ENCODE measurements at regions not wholly inside any gene's neighbourhood (a gene's known extent, or its start where the extent isn't known, plus 50 kb on each side); places are given as distances from the start of the nearest gene placed in this dataset.

DNA sequence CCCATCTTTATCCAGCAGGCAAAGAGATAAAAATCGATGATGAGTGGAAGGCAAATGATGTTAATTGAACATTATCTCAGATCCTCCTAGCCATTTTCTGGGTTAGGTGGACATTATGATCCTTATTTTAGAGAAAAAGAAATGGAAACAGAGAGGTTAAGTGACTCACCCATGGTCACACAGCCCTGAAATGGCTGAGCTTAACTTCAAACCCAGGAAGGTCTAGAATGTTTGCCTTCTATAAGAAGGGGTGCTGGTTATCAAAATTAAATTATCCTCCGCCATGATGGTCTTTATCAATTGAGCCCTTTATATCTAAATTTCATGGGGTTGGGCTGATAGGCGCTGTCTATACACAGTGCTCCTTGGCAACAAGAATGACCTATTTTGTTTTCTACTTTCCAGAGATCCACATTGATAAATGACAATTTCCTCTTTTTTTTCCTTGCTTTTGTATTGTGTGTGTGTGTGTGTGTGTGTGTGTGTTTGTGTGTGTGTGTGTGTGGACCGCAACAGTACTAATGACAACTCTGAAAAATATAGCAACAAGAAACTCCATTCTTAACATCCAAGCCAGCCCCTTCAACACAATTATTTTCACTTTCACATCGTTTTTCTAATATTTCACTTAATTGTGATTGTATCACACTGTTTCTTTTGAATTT, 571.9 kb downstream of the VRK1 start:
- TF ChIP-seq GATA1 (IDR thresholded peaks at IDR 0.05; ENCODE audit: low read depth, low read length), result no peak
- TF ChIP-seq POLR2A (IDR thresholded peaks at IDR 0.05; ENCODE audit: low read length), result no peak
- DNase-seq, result no peak

GRCh38 chr14:97369901-97370300, 572.7 kb downstream of the VRK1 start:
- DNase-seq, result no peak
- no peak for TF ChIP-seq POLR2A (IDR thresholded peaks at IDR 0.05; ENCODE audit: low read length)
- no peak for TF ChIP-seq GATA1 (IDR thresholded peaks at IDR 0.05; ENCODE audit: low read depth, low read length)

DNA sequence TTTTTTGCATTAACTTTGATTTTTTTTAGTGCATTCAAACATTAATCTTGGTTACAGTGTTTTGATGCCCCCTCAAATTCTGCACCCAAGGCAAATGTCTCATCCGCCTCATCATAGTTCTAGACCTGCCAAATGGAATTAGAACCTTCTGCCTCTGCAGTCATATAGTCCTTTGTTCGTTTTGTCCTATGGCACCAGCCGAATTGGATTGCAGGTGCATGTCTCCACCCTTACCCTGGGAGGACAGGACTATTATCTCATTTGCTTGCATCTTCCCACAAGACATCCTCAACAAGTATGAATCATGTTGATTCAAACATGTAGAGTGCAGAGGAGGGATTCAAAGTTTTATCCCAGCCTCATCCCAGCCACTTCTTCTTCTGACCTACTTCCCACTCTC, 579.1 kb downstream of the VRK1 start:
- TF ChIP-seq GATA1 (IDR thresholded peaks at IDR 0.05; ENCODE audit: low read depth, low read length), result no peak
- no peak for TF ChIP-seq POLR2A (IDR thresholded peaks at IDR 0.05; ENCODE audit: low read length)
- no peak for DNase-seq

DNA sequence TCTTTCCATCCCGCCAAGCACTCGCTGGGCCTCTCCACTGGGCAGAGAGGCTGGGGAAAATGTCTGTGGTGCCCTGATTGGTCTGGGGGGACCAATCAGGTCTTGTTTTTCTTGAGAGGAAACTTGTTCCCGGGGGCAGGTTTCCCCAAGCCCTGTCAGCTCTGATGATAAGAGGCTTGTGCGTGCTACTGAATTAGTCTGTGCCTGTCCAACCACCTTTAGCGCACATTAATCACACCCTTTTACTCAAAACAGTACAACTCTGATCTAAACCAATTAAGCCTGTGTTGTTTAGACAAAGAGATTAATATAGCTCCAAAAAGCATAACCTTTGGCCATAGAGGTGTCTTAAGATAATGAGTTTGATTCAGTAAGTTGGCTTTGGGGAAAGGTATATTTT, 580.4 kb downstream of the VRK1 start:
- TF ChIP-seq GATA1 (IDR thresholded peaks at IDR 0.05; ENCODE audit: low read depth, low read length), result no peak
- no peak for TF ChIP-seq POLR2A (IDR thresholded peaks at IDR 0.05; ENCODE audit: low read length)

GRCh38 chr14:97379091-97379531, 581.9 kb downstream of the VRK1 start:
- TF ChIP-seq POLR2A (IDR thresholded peaks at IDR 0.05; ENCODE audit: low read length), result no peak
- TF ChIP-seq GATA1 (IDR thresholded peaks at IDR 0.05; ENCODE audit: low read depth, low read length), result no peak
- DNase-seq, result no peak

More for the DNA sequence above, 580.4 kb downstream of the VRK1 start:
- DNase-seq, result no peak

GRCh38 chr14:97380539-97380941, 583.4 kb downstream of the VRK1 start:
- TF ChIP-seq GATA1 (IDR thresholded peaks at IDR 0.05; ENCODE audit: low read depth, low read length) (no peak), POLR2A (IDR thresholded peaks at IDR 0.05; ENCODE audit: low read length) (no peak)
- no peak for DNase-seq

GRCh38 chr14:97381309-97381708, 584.1 kb downstream of the VRK1 start:
- DNase-seq, result no peak
- TF ChIP-seq GATA1 (IDR thresholded peaks at IDR 0.05; ENCODE audit: low read depth, low read length), result no peak
- TF ChIP-seq POLR2A (IDR thresholded peaks at IDR 0.05; ENCODE audit: low read length), result no peak

GRCh38 chr14:97382616-97383226, 585.5 kb downstream of the VRK1 start:
- TF ChIP-seq POLR2A (IDR thresholded peaks at IDR 0.05; ENCODE audit: low read length) (no peak), GATA1 (IDR thresholded peaks at IDR 0.05; ENCODE audit: low read depth, low read length) (no peak)
- DNase-seq, result no peak

DNA sequence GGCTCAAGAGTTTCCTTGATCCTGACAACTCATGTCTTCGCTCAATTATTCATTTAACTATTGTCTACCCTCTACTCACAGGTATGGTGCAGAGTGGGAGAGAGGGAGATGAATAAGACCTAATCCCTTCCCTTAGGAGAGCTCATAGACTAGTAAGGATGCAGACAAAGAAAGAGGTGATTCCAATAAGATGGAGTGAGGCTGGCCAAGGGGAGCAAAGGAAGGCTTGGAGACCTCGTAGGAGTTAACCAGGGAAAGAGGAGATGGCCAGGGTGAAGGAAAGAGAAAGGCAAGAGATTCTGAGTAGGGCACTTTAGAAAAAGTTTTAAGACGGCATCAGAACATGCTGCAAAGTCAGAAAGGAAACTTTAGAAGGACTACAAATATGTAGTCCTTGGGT, 588.5 kb downstream of the VRK1 start:
- no peak for TF ChIP-seq POLR2A (IDR thresholded peaks at IDR 0.05; ENCODE audit: low read length)
- TF ChIP-seq GATA1 (IDR thresholded peaks at IDR 0.05; ENCODE audit: low read depth, low read length), result no peak
- DNase-seq, result no peak

DNA sequence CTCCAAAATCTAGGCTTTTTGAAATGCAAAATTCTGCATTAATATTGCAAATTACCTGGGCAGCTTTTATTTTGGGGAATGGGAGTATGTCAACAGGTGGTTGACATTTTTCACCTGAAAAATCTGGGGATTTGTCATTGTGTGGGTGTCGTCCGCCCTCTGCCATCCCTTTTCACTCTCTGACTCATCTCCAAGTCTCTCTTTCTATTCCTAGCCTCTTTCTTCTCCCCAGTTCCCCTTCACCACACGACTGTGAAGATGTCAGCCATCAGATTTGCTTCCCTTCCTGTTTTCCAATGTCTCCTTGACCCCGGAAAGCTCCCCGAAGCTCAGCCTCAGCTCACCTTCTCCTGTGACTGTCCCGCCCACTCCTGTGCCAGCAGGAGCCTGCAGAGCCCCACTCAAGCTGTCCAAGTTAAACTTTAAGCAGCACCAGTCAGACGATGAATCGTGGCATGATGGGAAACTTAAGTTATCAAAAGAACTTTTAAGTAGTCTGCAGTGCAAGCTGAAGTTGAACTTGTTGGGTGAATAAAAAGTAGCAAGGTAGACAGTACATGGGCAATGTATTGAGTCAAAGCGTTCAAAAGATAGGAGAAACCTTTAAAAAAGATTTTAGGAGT, 590.2 kb downstream of the VRK1 start:
- DNase-seq, result no peak
- TF ChIP-seq POLR2A (IDR thresholded peaks at IDR 0.05; ENCODE audit: low read length) (no peak), GATA1 (IDR thresholded peaks at IDR 0.05; ENCODE audit: low read depth, low read length) (no peak)

- TF ChIP-seq GATA1 (IDR thresholded peaks at IDR 0.05; ENCODE audit: low read depth, low read length) (no peak), POLR2A (IDR thresholded peaks at IDR 0.05; ENCODE audit: low read length) (no peak)
- DNase-seq, result no peak
These were observed 591.2 kb downstream of the VRK1 start for GRCh38 chr14:97388408-97388807.

DNA sequence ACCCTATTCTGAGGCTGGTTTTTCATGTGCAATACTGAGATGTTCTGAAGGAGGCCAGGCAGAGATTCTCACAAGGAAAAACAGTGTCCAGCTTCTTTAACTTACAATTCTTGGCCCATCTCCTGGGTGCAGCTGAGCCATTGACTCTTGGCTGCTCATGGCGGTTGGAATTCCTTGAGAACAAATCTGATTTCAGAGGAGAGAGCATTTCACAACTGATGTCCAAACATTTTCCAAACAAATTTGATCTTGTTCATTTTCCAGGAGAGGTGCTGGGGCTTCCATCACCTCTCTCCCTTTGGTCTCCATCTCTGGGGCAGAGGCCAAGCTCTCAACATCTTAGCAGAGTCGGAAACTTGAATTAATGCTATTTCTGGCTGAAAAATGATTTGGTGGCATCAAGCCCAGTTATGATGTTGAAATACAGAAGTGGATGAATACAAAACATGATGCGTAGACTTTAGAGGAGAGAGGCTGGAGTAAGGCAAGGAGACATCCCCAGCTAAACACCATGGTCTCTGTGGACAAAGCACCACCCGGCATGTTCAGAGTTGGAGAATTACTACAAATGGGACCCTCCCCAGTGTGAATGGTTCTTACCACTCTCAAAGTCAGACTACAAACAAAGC, 593.0 kb downstream of the VRK1 start:
- TF ChIP-seq POLR2A (IDR thresholded peaks at IDR 0.05; ENCODE audit: low read length) (no peak), GATA1 (IDR thresholded peaks at IDR 0.05; ENCODE audit: low read depth, low read length) (no peak)
- no peak for DNase-seq

DNA sequence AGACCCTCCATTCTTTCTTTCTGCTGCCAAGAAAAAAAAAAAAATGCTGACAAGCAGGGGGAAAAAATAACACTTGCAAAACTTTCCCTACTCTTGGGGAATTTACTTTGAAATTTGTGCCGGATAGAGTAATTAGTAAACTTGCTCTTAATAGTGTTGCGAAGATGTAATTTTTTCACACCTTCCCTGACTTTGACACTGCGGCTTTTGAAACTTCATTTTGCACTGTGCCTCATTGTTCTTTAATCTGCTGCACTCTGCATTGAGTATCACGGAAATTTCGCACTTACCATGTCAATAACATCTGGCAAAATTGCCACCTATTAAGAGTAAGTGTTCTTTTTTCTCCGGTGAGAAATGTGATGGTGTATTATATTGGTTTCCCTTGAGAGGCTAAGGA, 596.1 kb downstream of the VRK1 start:
- no peak for DNase-seq
- TF ChIP-seq POLR2A (IDR thresholded peaks at IDR 0.05; ENCODE audit: low read length), result no peak
- TF ChIP-seq GATA1 (IDR thresholded peaks at IDR 0.05; ENCODE audit: low read depth, low read length), result no peak

DNA sequence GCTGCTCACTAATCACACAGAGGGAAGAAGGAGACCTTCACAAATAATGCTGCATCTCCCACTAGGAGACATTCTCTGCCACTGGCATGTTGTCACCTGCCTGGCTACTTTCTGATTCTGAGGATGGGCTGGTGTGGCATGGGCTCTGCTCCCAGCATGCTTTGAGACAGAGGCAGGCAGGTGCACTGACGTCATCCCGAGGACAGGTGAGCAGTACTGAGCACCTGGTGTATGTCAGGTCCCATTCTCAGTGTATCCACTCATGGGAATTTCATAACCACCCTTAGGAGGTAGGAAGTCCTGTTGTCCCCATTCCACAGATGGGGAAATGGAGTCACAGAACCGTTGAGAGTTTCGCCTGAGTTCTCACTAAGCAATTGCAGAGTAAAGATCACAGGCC, 597.9 kb downstream of the VRK1 start:
- no peak for TF ChIP-seq GATA1 (IDR thresholded peaks at IDR 0.05; ENCODE audit: low read depth, low read length)
- TF ChIP-seq POLR2A (IDR thresholded peaks at IDR 0.05; ENCODE audit: low read length), result no peak
- DNase-seq, result no peak

All from erythroblast (primary cell).